HepG2 (cell line): ENCODE measurements at regions not wholly inside any gene's neighbourhood (a gene's known extent, or its start where the extent isn't known, plus 50 kb on each side); places are given as distances from the start of the nearest gene placed in this dataset.

Experiments
- ATAC-seq: fragments of 200-7000 bp; cut with Tn5 transposase; 3 replicates; pipeline ENCODE4 v1.9.1; 2020; ENCODE audit warnings: mild to moderate bottlenecking, moderate library complexity
- BruUV-seq: library from RNA; stranded (reverse); fragments of 400-500 nt; replicated peaks from 2 replicates; lab custom pipeline; 2021; lab: Mats Ljungman, UMichigan
- CTCF ChIA-PET: fragments of 300-600 bp; formaldehyde crosslinking; extraction: SDS; loops from one replicate; lab custom pipeline; 2021; ENCODE audit warnings: low total read pairs, inconsistent platforms, low intra/inter-chr PET ratio; lab: Yijun Ruan, JAX
- POLR2A ChIA-PET: fragments of 350-600 bp; sonication (Branson Sonifier 250); formaldehyde crosslinking; loops from one replicate; lab custom pipeline; 2020; ENCODE audit warnings: antibody characterized with exemption, inconsistent platforms; lab: Yijun Ruan, JAX
- DNase-seq: peaks from one replicate; pipeline ENCODE4 v3.0.0-alpha.2; 2015; ENCODE audit warnings: low spot score
- FAIRE-seq: peaks from 3 replicates; lab custom pipeline; 2011; peaks lifted over from hg19 to GRCh38; lab: Jason Lieb, UNC
- H2AFZ ChIP-seq: one replicate; pipeline ENCODE4 v1.6.1; 2011; ENCODE audit warnings: low read length, inconsistent platforms
- H3K27ac ChIP-seq: fragments of 300-600 bp; 3 replicates; pipeline ENCODE4 v1.8.0; 2011; ENCODE audit warnings: mixed run types, mild to moderate bottlenecking, mixed read lengths, low read length, inconsistent platforms; ENCODE audit not compliant: insufficient read depth; ENCODE audit errors: extremely low read length
- H3K27me3 ChIP-seq, 2 experiments: fragments of 200-600 bp in 1 of 2; 2 replicates in 1 of 2; 3 replicates in 1 of 2; pipeline versions ENCODE4 v1.6.0 to v1.8.0; 2011; ENCODE audit warnings: low read length in 2 of 2, mild to moderate bottlenecking in 2 of 2, moderate library complexity in 2 of 2, inconsistent platforms in 1 of 2; ENCODE audit not compliant: insufficient read depth in 2 of 2, control insufficient read depth in 1 of 2
- H3K36me3 ChIP-seq, 2 experiments: fragments of 200-600 bp in 1 of 2; replicated peaks in 1 of 2; 2 replicates in 1 of 2; 3 replicates in 1 of 2; pipeline versions ENCODE4 v1.5.1 to v1.8.0; 2011; ENCODE audit warnings: low read length in 2 of 2, inconsistent platforms in 1 of 2; ENCODE audit not compliant: insufficient read depth in 2 of 2, control insufficient read depth in 1 of 2
- H3K4me1 ChIP-seq: 2 replicates; pipeline ENCODE4 v1.5.1; 2012; ENCODE audit warnings: low read length, inconsistent platforms; ENCODE audit not compliant: insufficient read depth
- H3K4me2 ChIP-seq: 2 replicates; pipeline ENCODE4 v1.6.0; 2011; ENCODE audit warnings: low read depth, low read length, inconsistent platforms
- H3K4me3 ChIP-seq, 3 experiments: fragments of 200-600 bp in 1 of 3; sonication (generic), shearing (Covaris generic) in 1 of 3; replicated peaks in 1 of 3; 2 replicates each; pipeline ENCODE4 v1.5.1; 2011 to 2016; ENCODE audit warnings: low read length in 3 of 3, inconsistent platforms in 2 of 3, low read depth in 2 of 3, mild to moderate bottlenecking in 2 of 3, control low read depth in 1 of 3, mixed read lengths in 1 of 3; ENCODE audit not compliant: insufficient read depth in 1 of 3
- H3K79me2 ChIP-seq: one replicate; pipeline ENCODE4 v1.6.1; 2011; ENCODE audit warnings: low read length, inconsistent platforms; ENCODE audit not compliant: insufficient read depth
- H3K9ac ChIP-seq: 2 replicates; pipeline ENCODE4 v1.6.0; 2011; ENCODE audit warnings: mild to moderate bottlenecking, low read depth, low read length, inconsistent platforms; ENCODE audit not compliant: insufficient read depth
- H3K9me3 ChIP-seq: 2 replicates; pipeline ENCODE4 v1.5.1; 2012; ENCODE audit warnings: mild to moderate bottlenecking, low read length
- H4K20me1 ChIP-seq: 2 replicates; pipeline ENCODE4 v1.6.0; 2011; ENCODE audit warnings: inconsistent platforms, mild to moderate bottlenecking, low read length, moderate library complexity; ENCODE audit not compliant: insufficient read depth
- GTF3A ChIP-seq: sonication (generic); formaldehyde crosslinking; conservative IDR thresholded peaks from 2 replicates; pipeline ENCODE4 v1.4.0; 2020; ENCODE audit warnings: mild to moderate bottlenecking, missing genetic modification reagents
- KDM5A ChIP-seq: fragments of 200-600 bp; sonication (generic); IDR thresholded peaks from 2 replicates; pipeline ENCODE4 v1.7.0; 2018; ENCODE audit warnings: antibody characterized with exemption, mild to moderate bottlenecking, low read length, borderline replicate concordance
- KLF16 ChIP-seq, 2 experiments: sonication (generic) in 1 of 2; formaldehyde crosslinking in 1 of 2; IDR thresholded peaks; 2 replicates each; pipeline versions ENCODE4 v1.6.1 to v1.8.0; 2016 to 2023; ENCODE audit warnings: missing genetic modification reagents in 2 of 2, missing compliant biosample characterization in 1 of 2
- NR3C1 ChIP-seq: sonication (generic); formaldehyde crosslinking; IDR thresholded peaks from 2 replicates; pipeline ENCODE4 v1.4.0; 2020; ENCODE audit warnings: missing genetic modification reagents
- SCMH1 ChIP-seq: sonication (generic); formaldehyde crosslinking; IDR thresholded peaks from 2 replicates; pipeline ENCODE4 v1.9.0; 2021; ENCODE audit warnings: missing genetic modification reagents, mild to moderate bottlenecking, borderline replicate concordance
- TBP ChIP-seq: sonication (generic); formaldehyde crosslinking; IDR thresholded peaks from 2 replicates; pipeline ENCODE4 v1.5.0; 2020; ENCODE audit warnings: missing genetic modification reagents
- U2AF2 ChIP-seq: fragments of 200-400 bp; formaldehyde crosslinking; IDR thresholded peaks from 2 replicates; pipeline ENCODE4 v1.6.1; 2017; ENCODE audit warnings: low read depth, mild to moderate bottlenecking, low read length
- WIZ ChIP-seq: sonication (generic); formaldehyde crosslinking; IDR thresholded peaks from 2 replicates; pipeline ENCODE4 v1.5.1; 2020; ENCODE audit warnings: mild to moderate bottlenecking, missing genetic modification reagents
- ZGPAT ChIP-seq: IDR thresholded peaks from 2 replicates; pipeline ENCODE4 v1.6.1; 2016; ENCODE audit warnings: mild to moderate bottlenecking
- ZNF24 ChIP-seq: fragments of 450-650 bp; IDR thresholded peaks from 2 replicates; pipeline ENCODE4 v1.6.1; 2017; ENCODE audit warnings: antibody characterized with exemption, mild to moderate bottlenecking
- ZNF292 ChIP-seq: sonication (generic); formaldehyde crosslinking; IDR thresholded peaks from 2 replicates; pipeline ENCODE4 v1.8.1; 2022; ENCODE audit warnings: mild to moderate bottlenecking, low read depth, missing genetic modification reagents, borderline replicate concordance
- ZNF484 ChIP-seq: sonication (generic); formaldehyde crosslinking; IDR thresholded peaks from 2 replicates; pipeline ENCODE4 v1.5.1; 2020; ENCODE audit warnings: mild to moderate bottlenecking, low read depth, missing genetic modification reagents, borderline replicate concordance
- ZNF629 ChIP-seq: sonication (generic); formaldehyde crosslinking; conservative IDR thresholded peaks from 2 replicates; pipeline ENCODE4 v1.5.0; 2020; ENCODE audit warnings: missing genetic modification reagents
- ZNF746 ChIP-seq: sonication (generic); formaldehyde crosslinking; IDR thresholded peaks from 2 replicates; pipeline ENCODE4 v1.8.0; 2022; ENCODE audit warnings: mild to moderate bottlenecking, missing genetic modification reagents
- ZNF768 ChIP-seq: sonication (generic); formaldehyde crosslinking; IDR thresholded peaks from 2 replicates; pipeline ENCODE4 v1.4.0; 2020; ENCODE audit warnings: missing genetic modification reagents
- ZNF773 ChIP-seq: sonication (generic); formaldehyde crosslinking; IDR thresholded peaks from 2 replicates; pipeline ENCODE4 v1.4.0; 2020; ENCODE audit warnings: missing genetic modification reagents, borderline replicate concordance
- ZSCAN30 ChIP-seq: sonication (generic); formaldehyde crosslinking; IDR thresholded peaks from 2 replicates; pipeline ENCODE4 v1.5.0; 2020; ENCODE audit warnings: mild to moderate bottlenecking, missing genetic modification reagents
- ZSCAN5A ChIP-seq: sonication (generic); formaldehyde crosslinking; IDR thresholded peaks from 2 replicates; pipeline ENCODE4 v1.8.0; 2022; ENCODE audit warnings: mild to moderate bottlenecking, missing genetic modification reagents, borderline replicate concordance
- WGBS: methylation state at CpG from one replicate; pipeline ENCODE4 v1.1.6; 2017; ENCODE audit warnings: low lambda C conversion rate; 5-methylcytosine and 5-hydroxymethylcytosine counted together
- in situ Hi-C: cut with HindIII; loops from 2 replicates; pipeline ENCODE4 v1.10.0; 2017; ENCODE audit warnings: low pct_unique_long_range_greater_than_20kb; ENCODE audit not compliant: extremely low pct_ligation_motif_present
- intact Hi-C: fragments of 100-400 bp; cut with micrococcal nuclease; formaldehyde crosslinking; loops from one replicate; pipeline ENCODE4 v1.10.0; 2022; ENCODE audit not compliant: unreplicated experiment

GRCh38 chr1:64320470-64320869, 117.0 kb downstream of the UBE2U start:
- Histone ChIP-seq H3K4me2 (no peak overlapping the region), H3K36me3 (no peaks in the 10 kb centered on the region), H3K27ac (no peak overlapping the region), H3K4me1 (no peaks in the 10 kb centered on the region)
- in situ Hi-C loops = no loop called here
- no peak for TF ChIP-seq GTF3A (CRISPR knock-in tag)
- no peak for TF ChIP-seq ZNF768 (CRISPR knock-in tag)
- TF ChIP-seq ZNF484 (CRISPR knock-in tag) = no peak
- TF ChIP-seq ZGPAT (CRISPR knock-in tag) = no peak
- no peak for TF ChIP-seq KLF16 (CRISPR knock-in tag; IDR thresholded peaks at IDR 0.05)
- no peak for TF ChIP-seq U2AF2
- TF ChIP-seq KDM5A = no peak
- TF ChIP-seq ZNF629 (CRISPR knock-in tag) = no peak
- TF ChIP-seq ZSCAN5A (CRISPR knock-in tag) = no peak
- no peak for TF ChIP-seq ZSCAN30 (CRISPR knock-in tag)
- no peak for TF ChIP-seq ZNF292 (CRISPR knock-in tag)
- no peak for TF ChIP-seq SCMH1 (CRISPR knock-in tag)
- TF ChIP-seq TBP (CRISPR knock-in tag) = no peak
- no peak for TF ChIP-seq WIZ (CRISPR knock-in tag)
- no peak for TF ChIP-seq ZNF24
- no peak for TF ChIP-seq NR3C1
- no peak for TF ChIP-seq ZNF746 (CRISPR knock-in tag)
- TF ChIP-seq ZNF773 (CRISPR knock-in tag) = no peak
- TF ChIP-seq, all 625 proteins: peak for 0
- Histone ChIP-seq H4K20me1 (no peaks in the 10 kb centered on the region), H3K9ac (no peak overlapping the region), H3K79me2 (no peaks in the 10 kb centered on the region), H3K27me3 (no peaks in the 10 kb centered on the region), H3K9me3 (no peaks in the 10 kb centered on the region), H2AFZ (no peak overlapping the region), H3K4me3 (no peak overlapping the region)
- 2% methylated on average over 3 of the region's 4 CpGs for WGBS
- intact Hi-C loops = no loop called here
- ChIA-PET POLR2A (no interaction called here), CTCF (no interaction called here)
- ATAC-seq (no peak), DNase-seq (no peak), FAIRE-seq (no peak)
- BruUV-seq = no TSS peak
